Tibial nerve (tissue), 4 donors: ENCODE measurements at regions not wholly inside any gene's neighbourhood (a gene's known extent, or its start where the extent isn't known, plus 50 kb on each side); places are given as distances from the start of the nearest gene placed in this dataset.

Source experiments
- DNase-seq, 2 donors: peaks; one replicate each; pipeline ENCODE4 v3.0.0-alpha.2; 2019; ENCODE audit warnings: low spot score in 2 of 2
- H3K27ac ChIP-seq, 4 donors: fragments of 200-600 bp; sonication (generic) in 3 of 4; one replicate each; pipeline ENCODE4 v1.5.1; 2017 to 2019; ENCODE audit warnings: mild to moderate bottlenecking in 1 of 4
- H3K27me3 ChIP-seq, 2 donors: fragments of 200-600 bp; sonication (generic) in 1 of 2; one replicate each; pipeline versions ENCODE4 v1.5.1 to v1.6.0; 2017 to 2019
- H3K36me3 ChIP-seq, 3 donors: fragments of 200-600 bp; sonication (generic); one replicate each; pipeline ENCODE4 v1.5.1; 2018 to 2019
- H3K4me1 ChIP-seq, 4 donors: fragments of 200-600 bp; sonication (generic) in 3 of 4; one replicate each; pipeline ENCODE4 v1.5.1; 2017 to 2019
- H3K4me3 ChIP-seq, 4 donors: fragments of 200-600 bp; sonication (generic) in 3 of 4; one replicate each; pipeline ENCODE4 v1.5.1; 2017 to 2019; ENCODE audit warnings: mild to moderate bottlenecking in 1 of 4, moderate library complexity in 1 of 4
- H3K9me3 ChIP-seq, 4 donors: fragments of 200-600 bp; sonication (generic) in 3 of 4; one replicate each; pipeline ENCODE4 v1.5.1; 2017 to 2019
- CTCF ChIP-seq, 5 experiments: fragments of 200-600 bp in 3 of 5; fragments of 450-650 bp in 2 of 5; sonication (generic) in 3 of 5; IDR thresholded peaks; one replicate each; pipeline ENCODE4 v1.5.1; 2016 to 2019; ENCODE audit warnings: antibody characterized with exemption in 5 of 5, mild to moderate bottlenecking in 3 of 5, moderate library complexity in 2 of 5
- EP300 ChIP-seq, 2 donors: sonication (generic); formaldehyde crosslinking; IDR thresholded peaks; one replicate each; pipeline ENCODE4 v1.6.1; 2017; ENCODE audit warnings: antibody characterized with exemption in 2 of 2, mild to moderate bottlenecking in 1 of 2
- POLR2A ChIP-seq, 2 donors: fragments of 450-650 bp; IDR thresholded peaks; one replicate each; pipeline ENCODE4 v1.6.1; 2017; ENCODE audit warnings: antibody characterized with exemption in 2 of 2, mild to moderate bottlenecking in 2 of 2, moderate library complexity in 2 of 2
- WGBS, 2 donors: methylation state at CpG; one replicate each; pipeline ENCODE4 v1.1.5; 2018; 5-methylcytosine and 5-hydroxymethylcytosine counted together

- TF ChIP-seq POLR2A (IDR thresholded peaks at IDR 0.05) = no peak
- DNase-seq = no peak
- no peaks in the 10 kb centered on the region for H3K36me3 ChIP-seq
- peaks cover 0 to 11% (median 1%) of the 10 kb centered on the region in 4 donors for H3K4me1 ChIP-seq
- WGBS, 2 donors = 100% methylated on average over 1 of the region's 1 CpG
- H3K9me3 ChIP-seq = no peaks in the 10 kb centered on the region
- no peak overlapping the region for H3K4me3 ChIP-seq
- H3K27me3 ChIP-seq = peaks cover 0 to 55% of the 10 kb centered on the region in 2 donors
- H3K27ac ChIP-seq = no peak overlapping the region
Measured at GRCh38 chr6:27767851-27768250, 144.3 kb downstream of the OR2B2 start.

GRCh38 chr6:27766405-27766804 lies 145.8 kb downstream of the OR2B2 start:
- peaks cover 0 to 63% of the 10 kb centered on the region in 2 donors for H3K27me3 ChIP-seq
- H3K36me3 ChIP-seq = no peaks in the 10 kb centered on the region

GRCh38 chr6:27765028-27765590 lies 147.1 kb downstream of the OR2B2 start:
- H3K27ac ChIP-seq = no peak overlapping the region
- no peaks in the 10 kb centered on the region for H3K9me3 ChIP-seq
- H3K27me3 ChIP-seq = peaks cover 0 to 63% of the 10 kb centered on the region in 2 donors
- H3K36me3 ChIP-seq = no peaks in the 10 kb centered on the region
- TF ChIP-seq CTCF (IDR thresholded peaks at IDR 0.05) (no peak), EP300 (IDR thresholded peaks at IDR 0.05) (no peak), POLR2A (IDR thresholded peaks at IDR 0.05) (no peak)
- DNase-seq = no peak
- no peaks in the 10 kb centered on the region for H3K4me1 ChIP-seq
- H3K4me3 ChIP-seq = no peak overlapping the region

More at GRCh38 chr6:27766405-27766804, 145.8 kb downstream of the OR2B2 start:
- H3K27ac ChIP-seq = no peak overlapping the region
- no peaks in the 10 kb centered on the region for H3K9me3 ChIP-seq
- TF ChIP-seq POLR2A (IDR thresholded peaks at IDR 0.05) = no peak
- no peak for TF ChIP-seq EP300 (IDR thresholded peaks at IDR 0.05)
- no peak for DNase-seq
- no peak overlapping the region for H3K4me3 ChIP-seq
- 93 to 100% methylated on average over 1 of the region's 1 CpG for WGBS, 2 donors
- H3K4me1 ChIP-seq = no peaks in the 10 kb centered on the region

- peaks cover 0 to 73% of the 10 kb centered on the region in 2 donors for H3K27me3 ChIP-seq
- 26 to 36% methylated on average over 7 of the region's 7 CpGs for WGBS, 2 donors
Measured at GRCh38 chr6:27761391-27761790, 150.8 kb downstream of the OR2B2 start.

GRCh38 chr6:27760464-27760863 lies 151.7 kb downstream of the OR2B2 start:
- Histone ChIP-seq H3K27me3 (peaks cover 0 to 74% of the 10 kb centered on the region in 2 donors), H3K9me3 (no peaks in the 10 kb centered on the region), H3K4me3 (no peak overlapping the region), H3K36me3 (no peaks in the 10 kb centered on the region), H3K4me1 (peaks cover 0 to 3% (median 0%) of the 10 kb centered on the region in 4 donors), H3K27ac (no peak overlapping the region)
- WGBS, 2 donors = 77 to 91% methylated on average over 2 of the region's 2 CpGs
- no peak for DNase-seq
- TF ChIP-seq EP300 (IDR thresholded peaks at IDR 0.05) (no peak), POLR2A (IDR thresholded peaks at IDR 0.05) (no peak), CTCF (IDR thresholded peaks at IDR 0.05) (no peak)

More at GRCh38 chr6:27761391-27761790, 150.8 kb downstream of the OR2B2 start:
- no peaks in the 10 kb centered on the region for H3K36me3 ChIP-seq
- peaks cover 0 to 3% (median 0%) of the 10 kb centered on the region in 4 donors for H3K4me1 ChIP-seq
- H3K4me3 ChIP-seq = no peak overlapping the region
- no peak for TF ChIP-seq POLR2A (IDR thresholded peaks at IDR 0.05)
- no peak for TF ChIP-seq CTCF (IDR thresholded peaks at IDR 0.05)
- no peak for TF ChIP-seq EP300 (IDR thresholded peaks at IDR 0.05)
- no peaks in the 10 kb centered on the region for H3K9me3 ChIP-seq
- no peak overlapping the region for H3K27ac ChIP-seq
- DNase-seq = no peak

- Histone ChIP-seq H3K9me3 (no peaks in the 10 kb centered on the region), H3K4me3 (no peak overlapping the region), H3K36me3 (no peaks in the 10 kb centered on the region), H3K27me3 (peaks cover 0 to 73% of the 10 kb centered on the region in 2 donors), H3K4me1 (peaks cover 0 to 3% (median 0%) of the 10 kb centered on the region in 4 donors), H3K27ac (no peak overlapping the region)
- no peak for TF ChIP-seq EP300 (IDR thresholded peaks at IDR 0.05)
- no peak for TF ChIP-seq POLR2A (IDR thresholded peaks at IDR 0.05)
- TF ChIP-seq CTCF (IDR thresholded peaks at IDR 0.05) = no peak
- no peak for DNase-seq
- 74 to 80% methylated on average over 1 of the region's 1 CpG for WGBS, 2 donors
Measured at GRCh38 chr6:27759930-27760329, 152.3 kb downstream of the OR2B2 start.
